ENCODE measurements at regions not wholly inside any gene's neighbourhood (a gene's known extent, or its start where the extent isn't known, plus 50 kb on each side); places are given as distances from the start of the nearest gene placed in this dataset.
A peak's percentile ranks its signal among the peaks of the same experiment; 100 is the strongest.

GRCh38 chr1:87953732-87954344, 625.2 kb downstream of the LMO4 start:
- H3K18ac ChIP-seq (ENCODE audit: low read depth in 1 of 2, low read length in 2 of 2): no peak overlapping the region

GRCh38 chr1:87955038-87955437, 626.4 kb downstream of the LMO4 start:
- H2BK15ac ChIP-seq (ENCODE audit: low read depth, poor library complexity, severe bottlenecking): no peak overlapping the region
- no peaks in the 10 kb centered on the region for H3K79me1 ChIP-seq (replicated peaks; ENCODE audit: low read length, poor library complexity, severe bottlenecking)
- H2BK12ac ChIP-seq (ENCODE audit: low read length in 2 of 2): no peak overlapping the region
- no peak overlapping the region for H3K4ac ChIP-seq (ENCODE audit: low read depth in 1 of 2, low read length in 2 of 2)
- H3K27ac ChIP-seq (ENCODE audit: low read length, poor library complexity, severe bottlenecking): no peak overlapping the region
- H3K36me3 ChIP-seq (ENCODE audit: control insufficient read depth in 1 of 2, insufficient read depth in 2 of 2, low read depth in 1 of 2, low read length in 2 of 2): no peaks in the 10 kb centered on the region
- peaks cover 5% of the 10 kb centered on the region for H3K4me1 ChIP-seq (ENCODE audit: control insufficient read depth, insufficient read depth, low read depth, low read length)
- H4K91ac ChIP-seq (ENCODE audit: low read length): no peak overlapping the region
- no peak for DNase-seq
- no peak overlapping the region for H3K4me2 ChIP-seq (ENCODE audit: low read length, poor library complexity, severe bottlenecking)
- H3K27me3 ChIP-seq (ENCODE audit: control insufficient read depth in 1 of 2, insufficient read depth in 1 of 2, low read length in 2 of 2): no peaks in the 10 kb centered on the region
- H3K18ac ChIP-seq (ENCODE audit: low read depth in 1 of 2, low read length in 2 of 2): no peak overlapping the region
- H2AFZ ChIP-seq (ENCODE audit: low read depth, low read length): no peak overlapping the region
- H3K23ac ChIP-seq (ENCODE audit: low read length in 2 of 2): no peak overlapping the region
- no peak overlapping the region for H2BK5ac ChIP-seq (ENCODE audit: low read depth, low read length, poor library complexity, severe bottlenecking)
- no peaks in the 10 kb centered on the region for H3K9me3 ChIP-seq (ENCODE audit: control insufficient read depth, low read length)
- 88% methylated on average over 4 of the region's 5 CpGs for WGBS
- no peak overlapping the region for H3K14ac ChIP-seq (ENCODE audit: low read length in 2 of 2)
- H4K8ac ChIP-seq (ENCODE audit: low read length): no peak overlapping the region
- no peak overlapping the region for H2BK120ac ChIP-seq (ENCODE audit: low read depth, low read length)
- H3K9ac ChIP-seq (ENCODE audit: low read length): no peak overlapping the region
- H3K4me3 ChIP-seq (ENCODE audit: insufficient read depth in 1 of 2, low read depth in 1 of 2, low read length in 2 of 2): no peak overlapping the region
- peak overlapping the region; percentile 74 for H2AK5ac ChIP-seq (ENCODE audit: low read length, severe bottlenecking)

More at GRCh38 chr1:87953732-87954344, 625.2 kb downstream of the LMO4 start:
- Histone ChIP-seq H3K4me1 (ENCODE audit: control insufficient read depth, insufficient read depth, low read depth, low read length) (peaks cover 3% of the 10 kb centered on the region), H3K79me1 (replicated peaks; ENCODE audit: low read length, poor library complexity, severe bottlenecking) (no peaks in the 10 kb centered on the region), H2AFZ (ENCODE audit: low read depth, low read length) (no peak overlapping the region), H3K4me2 (ENCODE audit: low read length, poor library complexity, severe bottlenecking) (no peak overlapping the region), H2BK12ac (ENCODE audit: low read length in 2 of 2) (no peak overlapping the region), H3K27me3 (ENCODE audit: control insufficient read depth in 1 of 2, insufficient read depth in 1 of 2, low read length in 2 of 2) (no peaks in the 10 kb centered on the region), H3K23ac (ENCODE audit: low read length in 2 of 2) (no peak overlapping the region), H2BK5ac (ENCODE audit: low read depth, low read length, poor library complexity, severe bottlenecking) (no peak overlapping the region), H4K8ac (ENCODE audit: low read length) (no peak overlapping the region), H2BK120ac (ENCODE audit: low read depth, low read length) (no peak overlapping the region), H4K91ac (ENCODE audit: low read length) (no peak overlapping the region), H3K9ac (ENCODE audit: low read length) (no peak overlapping the region), H2BK15ac (ENCODE audit: low read depth, poor library complexity, severe bottlenecking) (no peak overlapping the region), H3K36me3 (ENCODE audit: control insufficient read depth in 1 of 2, insufficient read depth in 2 of 2, low read depth in 1 of 2, low read length in 2 of 2) (no peaks in the 10 kb centered on the region), H3K4me3 (ENCODE audit: insufficient read depth in 1 of 2, low read depth in 1 of 2, low read length in 2 of 2) (no peak overlapping the region), H3K27ac (ENCODE audit: low read length, poor library complexity, severe bottlenecking) (no peak overlapping the region), H3K4ac (ENCODE audit: low read depth in 1 of 2, low read length in 2 of 2) (no peak overlapping the region), H2AK5ac (ENCODE audit: low read length, severe bottlenecking) (no peak overlapping the region), H3K9me3 (ENCODE audit: control insufficient read depth, low read length) (no peaks in the 10 kb centered on the region), H3K14ac (ENCODE audit: low read length in 2 of 2) (no peak overlapping the region)
- 11% methylated on average over 3 of the region's 3 CpGs for WGBS
- peak; percentile 74 for DNase-seq

GRCh38 chr1:87956072-87956471, 627.4 kb downstream of the LMO4 start:
- no peak overlapping the region for H2BK15ac ChIP-seq (ENCODE audit: low read depth, poor library complexity, severe bottlenecking)
- peaks cover 5% of the 10 kb centered on the region for H3K4me1 ChIP-seq (ENCODE audit: control insufficient read depth, insufficient read depth, low read depth, low read length)
- H3K36me3 ChIP-seq (ENCODE audit: control insufficient read depth in 1 of 2, insufficient read depth in 2 of 2, low read depth in 1 of 2, low read length in 2 of 2): no peaks in the 10 kb centered on the region
- peak overlapping the region; percentile 79 for H3K27ac ChIP-seq (ENCODE audit: low read length, poor library complexity, severe bottlenecking)
- H2AFZ ChIP-seq (ENCODE audit: low read depth, low read length): no peak overlapping the region
- no peak overlapping the region for H4K91ac ChIP-seq (ENCODE audit: low read length)
- no peak overlapping the region for H2BK5ac ChIP-seq (ENCODE audit: low read depth, low read length, poor library complexity, severe bottlenecking)
- no peak overlapping the region for H3K4ac ChIP-seq (ENCODE audit: low read depth in 1 of 2, low read length in 2 of 2)
- H2BK12ac ChIP-seq (ENCODE audit: low read length in 2 of 2): no peak overlapping the region
- H4K8ac ChIP-seq (ENCODE audit: low read length): no peak overlapping the region
- no peak overlapping the region for H3K23ac ChIP-seq (ENCODE audit: low read length in 2 of 2)
- no peaks in the 10 kb centered on the region for H3K79me1 ChIP-seq (replicated peaks; ENCODE audit: low read length, poor library complexity, severe bottlenecking)
- H3K9ac ChIP-seq (ENCODE audit: low read length): peak overlapping the region; percentile 30
- H3K27me3 ChIP-seq (ENCODE audit: control insufficient read depth in 1 of 2, insufficient read depth in 1 of 2, low read length in 2 of 2): no peaks in the 10 kb centered on the region
- no peaks in the 10 kb centered on the region for H3K9me3 ChIP-seq (ENCODE audit: control insufficient read depth, low read length)
- peak; percentile 60 for DNase-seq
- no peak overlapping the region for H2AK5ac ChIP-seq (ENCODE audit: low read length, severe bottlenecking)
- H2BK120ac ChIP-seq (ENCODE audit: low read depth, low read length): no peak overlapping the region
- H3K4me2 ChIP-seq (ENCODE audit: low read length, poor library complexity, severe bottlenecking): no peak overlapping the region
- 65% methylated on average over 4 of the region's 6 CpGs for WGBS
- H3K18ac ChIP-seq (ENCODE audit: low read depth in 1 of 2, low read length in 2 of 2): no peak overlapping the region
- no peak overlapping the region for H3K4me3 ChIP-seq (ENCODE audit: insufficient read depth in 1 of 2, low read depth in 1 of 2, low read length in 2 of 2)
- H3K14ac ChIP-seq (ENCODE audit: low read length in 2 of 2): no peak overlapping the region

GRCh38 chr1:87956750-87957149, 628.1 kb downstream of the LMO4 start:
- H3K9ac ChIP-seq (ENCODE audit: low read length): peak overlapping the region; percentile 30
- no peak overlapping the region for H2BK12ac ChIP-seq (ENCODE audit: low read length in 2 of 2)
- H4K8ac ChIP-seq (ENCODE audit: low read length): no peak overlapping the region
- H2BK120ac ChIP-seq (ENCODE audit: low read depth, low read length): no peak overlapping the region
- H3K4ac ChIP-seq (ENCODE audit: low read depth in 1 of 2, low read length in 2 of 2): no peak overlapping the region
- no peak overlapping the region for H3K18ac ChIP-seq (ENCODE audit: low read depth in 1 of 2, low read length in 2 of 2)
- no peaks in the 10 kb centered on the region for H3K79me1 ChIP-seq (replicated peaks; ENCODE audit: low read length, poor library complexity, severe bottlenecking)
- H3K4me3 ChIP-seq (ENCODE audit: insufficient read depth in 1 of 2, low read depth in 1 of 2, low read length in 2 of 2): no peak overlapping the region
- no peak overlapping the region for H2AK5ac ChIP-seq (ENCODE audit: low read length, severe bottlenecking)
- H3K36me3 ChIP-seq (ENCODE audit: control insufficient read depth in 1 of 2, insufficient read depth in 2 of 2, low read depth in 1 of 2, low read length in 2 of 2): no peaks in the 10 kb centered on the region
- H3K23ac ChIP-seq (ENCODE audit: low read length in 2 of 2): no peak overlapping the region
- no CpG with 5 or more reads among the region's 1 CpG for WGBS
- no peak overlapping the region for H3K27ac ChIP-seq (ENCODE audit: low read length, poor library complexity, severe bottlenecking)
- no peaks in the 10 kb centered on the region for H3K27me3 ChIP-seq (ENCODE audit: control insufficient read depth in 1 of 2, insufficient read depth in 1 of 2, low read length in 2 of 2)
- no peaks in the 10 kb centered on the region for H3K9me3 ChIP-seq (ENCODE audit: control insufficient read depth, low read length)
- H2BK15ac ChIP-seq (ENCODE audit: low read depth, poor library complexity, severe bottlenecking): no peak overlapping the region
- peaks cover 5% of the 10 kb centered on the region for H3K4me1 ChIP-seq (ENCODE audit: control insufficient read depth, insufficient read depth, low read depth, low read length)
- no peak overlapping the region for H4K91ac ChIP-seq (ENCODE audit: low read length)
- H2AFZ ChIP-seq (ENCODE audit: low read depth, low read length): no peak overlapping the region
- H2BK5ac ChIP-seq (ENCODE audit: low read depth, low read length, poor library complexity, severe bottlenecking): no peak overlapping the region
- H3K4me2 ChIP-seq (ENCODE audit: low read length, poor library complexity, severe bottlenecking): no peak overlapping the region
- H3K14ac ChIP-seq (ENCODE audit: low read length in 2 of 2): no peak overlapping the region
- no peak for DNase-seq
